HEK293 (cell line): ENCODE measurements at regions not wholly inside any gene's neighbourhood (a gene's known extent, or its start where the extent isn't known, plus 50 kb on each side); places are given as distances from the start of the nearest gene placed in this dataset.

ENCODE experiments used
- ZNF146 ChIP-seq: fragments of 450-650 bp; formaldehyde crosslinking; IDR thresholded peaks from 2 replicates; pipeline ENCODE4 v1.5.1; 2016; ENCODE audit warnings: missing biosample characterization, missing genetic modification characterization
- ZNF670 ChIP-seq: fragments of 450-650 bp; formaldehyde crosslinking; IDR thresholded peaks from 2 replicates; pipeline ENCODE4 v1.5.1; 2016; ENCODE audit warnings: missing biosample characterization, missing genetic modification characterization, low read depth
- TF ChIP-seq, protein P1 (sequence below): fragments of 450-650 bp; formaldehyde crosslinking; IDR thresholded peaks from 2 replicates; pipeline ENCODE4 v1.5.1; 2016; ENCODE audit warnings: missing biosample characterization, missing genetic modification characterization
- TF ChIP-seq, protein P2 (sequence below): fragments of 450-650 bp; formaldehyde crosslinking; IDR thresholded peaks from 2 replicates; pipeline ENCODE4 v1.5.1; 2016; ENCODE audit warnings: missing biosample characterization, missing genetic modification characterization
- TF ChIP-seq, protein P3 (sequence below): sonication (generic); formaldehyde crosslinking; IDR thresholded peaks from 2 replicates; pipeline ENCODE4 v1.8.1; 2022; ENCODE audit warnings: mild to moderate bottlenecking, moderate library complexity, missing genetic modification reagents

DNA sequence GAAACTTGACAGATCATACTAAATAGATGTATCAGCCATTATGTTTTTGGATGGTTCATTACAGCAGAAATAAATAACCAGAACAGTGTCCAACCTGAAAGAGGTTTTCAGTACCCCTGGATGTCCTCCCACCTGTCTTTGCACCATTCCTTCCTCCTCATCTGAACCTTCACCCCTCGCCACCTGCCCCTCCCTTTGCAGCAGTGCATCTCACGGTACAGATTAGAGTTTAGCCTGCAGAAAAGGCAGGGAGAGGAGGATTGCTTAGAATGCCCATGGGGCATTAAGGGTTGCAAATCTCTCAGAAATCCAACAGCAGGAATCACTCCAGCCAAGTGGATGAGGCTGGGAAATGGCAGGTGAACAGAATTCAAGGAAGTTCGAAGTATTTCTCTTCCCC is 155.0 kb downstream of the HS3ST2 start:
- TF ChIP-seq, protein P1, sequence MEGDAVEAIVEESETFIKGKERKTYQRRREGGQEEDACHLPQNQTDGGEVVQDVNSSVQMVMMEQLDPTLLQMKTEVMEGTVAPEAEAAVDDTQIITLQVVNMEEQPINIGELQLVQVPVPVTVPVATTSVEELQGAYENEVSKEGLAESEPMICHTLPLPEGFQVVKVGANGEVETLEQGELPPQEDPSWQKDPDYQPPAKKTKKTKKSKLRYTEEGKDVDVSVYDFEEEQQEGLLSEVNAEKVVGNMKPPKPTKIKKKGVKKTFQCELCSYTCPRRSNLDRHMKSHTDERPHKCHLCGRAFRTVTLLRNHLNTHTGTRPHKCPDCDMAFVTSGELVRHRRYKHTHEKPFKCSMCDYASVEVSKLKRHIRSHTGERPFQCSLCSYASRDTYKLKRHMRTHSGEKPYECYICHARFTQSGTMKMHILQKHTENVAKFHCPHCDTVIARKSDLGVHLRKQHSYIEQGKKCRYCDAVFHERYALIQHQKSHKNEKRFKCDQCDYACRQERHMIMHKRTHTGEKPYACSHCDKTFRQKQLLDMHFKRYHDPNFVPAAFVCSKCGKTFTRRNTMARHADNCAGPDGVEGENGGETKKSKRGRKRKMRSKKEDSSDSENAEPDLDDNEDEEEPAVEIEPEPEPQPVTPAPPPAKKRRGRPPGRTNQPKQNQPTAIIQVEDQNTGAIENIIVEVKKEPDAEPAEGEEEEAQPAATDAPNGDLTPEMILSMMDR (tag by site-specific recombination): no peak
- TF ChIP-seq ZNF670 (tag by site-specific recombination): no peak
- TF ChIP-seq ZNF146 (tag by site-specific recombination): no peak
- TF ChIP-seq, protein P2, sequence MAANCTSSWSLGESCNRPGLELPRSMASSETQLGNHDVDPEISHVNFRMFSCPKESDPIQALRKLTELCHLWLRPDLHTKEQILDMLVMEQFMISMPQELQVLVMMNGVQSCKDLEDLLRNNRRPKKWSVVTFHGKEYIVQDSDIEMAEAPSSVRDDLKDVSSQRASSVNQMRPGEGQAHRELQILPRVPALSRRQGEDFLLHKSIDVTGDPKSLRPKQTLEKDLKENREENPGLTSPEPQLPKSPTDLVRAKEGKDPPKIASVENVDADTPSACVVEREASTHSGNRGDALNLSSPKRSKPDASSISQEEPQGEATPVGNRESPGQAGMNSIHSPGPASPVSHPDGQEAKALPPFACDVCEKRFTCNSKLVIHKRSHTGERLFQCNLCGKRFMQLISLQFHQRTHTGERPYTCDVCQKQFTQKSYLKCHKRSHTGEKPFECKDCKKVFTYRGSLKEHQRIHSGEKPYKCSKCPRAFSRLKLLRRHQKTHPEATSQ (tag by site-specific recombination): no peak
- TF ChIP-seq, protein P3, sequence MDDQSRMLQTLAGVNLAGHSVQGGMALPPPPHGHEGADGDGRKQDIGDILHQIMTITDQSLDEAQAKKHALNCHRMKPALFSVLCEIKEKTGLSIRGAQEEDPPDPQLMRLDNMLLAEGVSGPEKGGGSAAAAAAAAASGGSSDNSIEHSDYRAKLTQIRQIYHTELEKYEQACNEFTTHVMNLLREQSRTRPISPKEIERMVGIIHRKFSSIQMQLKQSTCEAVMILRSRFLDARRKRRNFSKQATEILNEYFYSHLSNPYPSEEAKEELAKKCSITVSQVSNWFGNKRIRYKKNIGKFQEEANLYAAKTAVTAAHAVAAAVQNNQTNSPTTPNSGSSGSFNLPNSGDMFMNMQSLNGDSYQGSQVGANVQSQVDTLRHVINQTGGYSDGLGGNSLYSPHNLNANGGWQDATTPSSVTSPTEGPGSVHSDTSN (CRISPR knock-in tag): no peak
